GM18511 (cell line): ENCODE measurements at regions not wholly inside any gene's neighbourhood (a gene's known extent, or its start where the extent isn't known, plus 50 kb on each side); places are given as distances from the start of the nearest gene placed in this dataset.

ENCODE experiments used
- ATAC-seq: cut with Tn5 transposase; IDR thresholded peaks from one replicate; pipeline ENCODE4 v1.9.1; 2021; ENCODE audit warnings: mild to moderate bottlenecking, moderate library complexity; ENCODE audit not compliant: unreplicated experiment

GRCh38 chr4:67236788-67237187, 308.5 kb downstream of the CENPC start:
- ATAC-seq, result no peak

GRCh38 chr4:67236318-67236717, 309.0 kb downstream of the CENPC start:
- ATAC-seq, result no peak

DNA sequence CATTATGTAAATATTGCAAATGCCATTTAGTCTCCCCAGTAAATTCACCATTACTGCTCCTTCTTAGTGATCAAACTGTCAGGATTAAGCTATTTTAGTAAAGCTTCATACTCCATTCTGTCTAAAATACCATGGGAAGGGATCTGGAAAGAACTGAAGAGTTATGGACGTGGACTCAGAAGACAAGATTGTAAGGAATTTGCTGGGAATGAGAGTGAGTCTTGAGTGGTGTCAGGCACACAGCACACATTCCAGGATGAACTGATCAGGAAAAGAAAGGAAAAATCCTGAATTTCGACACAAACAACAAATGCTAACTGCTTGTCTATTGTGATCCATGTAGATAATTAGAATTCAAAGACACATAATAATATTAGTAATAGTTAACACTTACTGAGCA, 311.0 kb downstream of the CENPC start:
- no peak for ATAC-seq

DNA sequence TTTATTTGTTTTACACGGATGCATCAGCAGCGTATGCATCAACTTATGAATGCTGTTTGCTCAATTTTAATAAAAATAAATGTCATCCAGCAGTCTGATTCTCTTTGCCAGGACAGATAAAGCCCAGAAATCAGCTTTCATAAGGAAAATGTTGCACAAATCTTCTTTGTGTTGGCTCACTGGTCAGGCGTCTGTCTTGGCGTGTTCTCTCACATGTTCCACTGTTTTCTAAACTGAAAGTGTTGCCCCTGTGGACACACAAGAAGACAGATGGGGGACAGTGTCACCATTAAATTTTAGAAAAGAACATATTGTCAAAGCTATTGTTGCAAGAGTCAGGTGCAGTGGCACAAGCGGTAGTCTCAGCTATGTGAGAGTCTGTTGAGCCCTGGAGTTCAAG, 316.2 kb downstream of the CENPC start:
- ATAC-seq, result no peak

GRCh38 chr4:67220861-67221260, 324.4 kb downstream of the CENPC start:
- ATAC-seq, result no peak

DNA sequence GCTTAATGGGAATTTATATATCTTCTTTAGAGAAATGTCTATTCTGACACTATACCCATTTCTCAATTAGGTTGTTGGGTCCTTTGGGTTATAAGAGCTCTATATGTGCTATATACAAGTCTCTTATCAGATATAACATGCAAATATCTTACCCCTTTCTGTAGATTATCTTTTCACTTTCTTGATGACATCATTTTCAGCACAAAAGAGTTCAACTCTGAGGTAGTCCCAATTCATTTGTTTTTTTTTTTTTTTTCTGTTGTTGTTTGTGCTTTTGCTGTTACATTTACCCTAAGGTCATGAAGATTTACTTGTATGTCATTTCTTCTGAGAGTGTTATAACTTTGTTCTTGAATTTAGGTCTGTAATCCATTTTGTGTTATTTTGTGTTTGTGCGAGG, 326.4 kb downstream of the CENPC start:
- no peak for ATAC-seq

GRCh38 chr4:67207941-67208441, 337.3 kb downstream of the CENPC start:
- ATAC-seq, result no peak

DNA sequence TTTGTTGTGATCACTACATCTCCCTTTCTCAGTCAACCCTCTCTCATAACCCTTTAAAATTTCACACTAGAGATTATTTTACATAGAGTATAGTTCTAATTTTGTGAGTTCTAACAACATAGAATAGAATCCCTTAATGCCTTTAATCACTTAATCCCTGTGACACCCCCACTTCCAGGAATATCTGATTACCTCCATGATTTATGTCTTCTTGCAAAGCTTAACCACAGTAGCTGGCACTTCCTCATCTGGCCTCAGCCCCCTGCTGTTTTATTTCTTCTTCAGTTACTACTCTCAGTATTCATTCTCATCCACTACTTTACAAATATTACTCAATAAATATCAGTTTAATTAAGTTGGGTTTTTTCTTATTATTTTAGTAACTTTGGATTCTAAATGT, 340.9 kb downstream of the CENPC start:
- ATAC-seq, result no peak

- no peak for ATAC-seq
Observed at GRCh38 chr4:67201334-67201733, 344.0 kb downstream of the CENPC start.

- ATAC-seq, result peak; percentile 52
Observed at GRCh38 chr4:67198727-67199126, 346.6 kb downstream of the CENPC start.

DNA sequence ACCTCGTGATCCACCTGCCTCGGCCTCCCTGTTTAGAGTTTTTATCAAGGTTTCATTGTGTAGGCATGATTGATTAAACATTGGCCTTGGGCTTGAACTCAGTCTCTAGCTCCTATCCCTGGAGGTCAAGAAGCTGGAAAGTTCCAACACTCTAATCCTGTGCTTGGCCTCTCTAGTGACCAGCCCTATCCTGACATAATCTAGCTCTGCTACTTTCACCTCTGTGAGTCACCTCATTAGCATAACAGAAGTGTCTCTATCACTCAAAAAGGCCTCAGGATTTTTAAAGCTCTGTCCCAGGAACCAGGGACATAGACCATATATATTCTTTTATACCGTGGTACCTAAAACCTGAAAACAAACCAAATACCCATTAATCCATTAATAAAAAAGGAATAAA, 377.5 kb downstream of the CENPC start:
- ATAC-seq, result no peak

DNA sequence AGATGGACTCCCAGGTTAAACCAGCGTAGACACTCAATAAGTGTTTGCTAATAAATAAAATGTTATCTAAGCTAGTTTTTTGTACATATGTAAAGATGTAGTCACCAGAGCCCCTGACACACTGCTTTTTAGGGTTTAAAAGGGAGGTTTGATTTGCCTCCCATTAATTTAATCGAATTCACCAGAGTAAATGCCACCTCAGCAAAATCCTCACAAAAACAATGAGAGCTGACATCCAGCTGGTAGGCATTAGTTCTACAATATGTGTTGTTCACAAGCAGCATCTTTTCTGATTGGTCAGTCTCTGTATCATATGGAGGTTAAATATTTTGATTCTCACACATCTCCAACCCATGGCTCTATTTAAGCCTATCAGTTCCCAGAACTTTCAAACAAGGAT, 382.6 kb downstream of the CENPC start:
- ATAC-seq, result no peak

GRCh38 chr4:67161311-67161710, 384.0 kb downstream of the CENPC start:
- ATAC-seq, result no peak

DNA sequence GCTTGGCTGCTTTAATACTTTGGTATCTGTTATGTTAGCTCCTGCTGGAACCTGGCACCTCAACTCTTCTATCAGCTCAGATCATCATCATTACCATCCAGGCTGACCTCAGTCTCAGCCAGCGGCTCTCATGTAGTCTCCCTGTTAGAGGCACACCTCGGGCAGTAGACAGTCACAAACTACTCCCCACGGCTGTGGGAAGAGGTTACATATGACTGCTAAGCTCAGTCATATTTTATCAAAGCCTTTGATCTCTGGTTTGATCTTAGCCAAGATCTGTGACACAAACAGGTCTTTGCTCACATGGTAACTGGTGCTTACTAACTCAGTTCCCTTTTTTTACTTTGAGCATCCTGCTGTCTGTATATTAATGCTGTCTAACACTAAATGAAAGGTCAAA, 384.9 kb downstream of the CENPC start:
- no peak for ATAC-seq

GRCh38 chr4:67158666-67159065, 386.6 kb downstream of the CENPC start:
- ATAC-seq, result no peak

- no peak for ATAC-seq
Observed at GRCh38 chr4:67152976-67153375, 392.3 kb downstream of the CENPC start.

GRCh38 chr4:67151376-67152343, 393.6 kb downstream of the CENPC start:
- ATAC-seq, result no peak

GRCh38 chr4:67141586-67141985, 403.7 kb downstream of the CENPC start:
- no peak for ATAC-seq

- ATAC-seq, result no peak
Observed at GRCh38 chr4:67134616-67135015, 410.7 kb downstream of the CENPC start.

DNA sequence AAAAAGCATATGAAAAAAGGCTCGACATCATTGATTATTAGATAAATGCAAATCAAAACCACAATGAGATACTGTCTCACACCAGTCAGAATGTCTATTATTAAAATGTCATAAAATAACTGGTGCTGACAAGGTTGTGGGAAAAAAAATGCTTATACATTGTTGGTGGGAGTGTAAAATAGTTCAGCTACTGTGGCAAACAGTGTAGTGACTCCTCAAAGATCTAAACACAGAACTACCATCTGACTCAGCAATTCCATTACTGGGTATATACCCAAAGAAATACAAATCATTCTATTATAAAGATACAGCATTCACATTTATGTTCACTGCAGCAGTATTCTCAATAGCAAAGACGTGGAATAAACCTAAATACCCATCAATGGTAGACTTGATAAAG, 412.1 kb downstream of the CENPC start:
- ATAC-seq, result no peak

DNA sequence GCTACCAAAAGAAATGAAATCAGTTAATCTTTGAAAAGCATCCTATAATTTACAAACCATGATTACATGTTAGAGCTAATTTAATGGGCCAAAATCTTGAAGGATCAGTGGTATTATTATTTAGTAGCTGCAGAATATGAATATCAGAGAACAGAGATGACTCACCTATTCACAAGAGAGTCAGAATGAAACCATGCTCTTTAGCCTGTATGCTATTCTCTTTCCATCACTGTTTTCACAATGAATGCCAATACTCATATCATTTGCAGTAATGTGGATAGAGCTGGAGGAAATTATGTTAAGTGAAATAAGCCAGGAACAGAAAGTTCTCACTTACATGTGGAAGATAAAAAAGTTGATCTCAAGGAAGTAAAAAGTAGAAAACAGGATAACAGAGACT, 414.1 kb downstream of the CENPC start:
- ATAC-seq, result peak; percentile 99

DNA sequence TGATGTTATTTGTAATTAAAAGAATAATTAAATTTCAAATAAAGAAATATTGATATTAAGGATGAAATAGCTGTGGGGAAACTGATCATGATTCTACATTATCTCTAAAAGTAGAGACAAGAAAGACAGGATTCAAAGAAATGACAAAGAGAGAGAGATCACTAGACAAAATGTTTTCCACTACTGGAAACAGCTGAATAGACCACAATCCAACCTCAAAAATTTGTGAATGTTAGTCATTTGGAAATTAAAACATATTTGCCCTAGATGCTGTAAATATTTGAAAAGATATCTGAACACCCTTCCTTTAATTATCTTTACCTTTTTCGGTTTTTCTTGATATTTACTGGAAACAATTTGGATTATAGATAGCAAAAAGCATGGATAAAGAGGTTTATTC, 414.9 kb downstream of the CENPC start:
- ATAC-seq, result no peak

- no peak for ATAC-seq
Observed at GRCh38 chr4:67126570-67126969, 418.7 kb downstream of the CENPC start.
